Calu3 (cell line): ENCODE measurements at regions not wholly inside any gene's neighbourhood (a gene's known extent, or its start where the extent isn't known, plus 50 kb on each side); places are given as distances from the start of the nearest gene placed in this dataset.

Experiments used
- BruUV-seq: library from RNA; stranded (reverse); fragments of 400-500 nt; replicated peaks from 2 replicates; lab custom pipeline; 2021; lab: Mats Ljungman, UMichigan
- CTCF ChIA-PET: fragments of 300-600 bp; sonication (Branson Sonifier 250); formaldehyde crosslinking; loops from one replicate; lab custom pipeline; 2022; ENCODE audit warnings: antibody characterized with exemption; lab: Charles Lee
- DNase-seq: peaks from one replicate; pipeline ENCODE4 v3.0.0; 2022
- H3K27ac Mint-ChIP-seq: one replicate; pipeline ENCODE4 v1.8.0; 2022; ENCODE audit warnings: mixed read lengths; ENCODE audit not compliant: unreplicated experiment
- H3K27me3 Mint-ChIP-seq: one replicate; pipeline ENCODE4 v1.8.0; 2022; ENCODE audit warnings: mixed read lengths; ENCODE audit not compliant: unreplicated experiment
- H3K36me3 Mint-ChIP-seq: one replicate; pipeline ENCODE4 v1.8.0; 2022; ENCODE audit warnings: mild to moderate bottlenecking, moderate library complexity, mixed read lengths; ENCODE audit not compliant: insufficient read depth, unreplicated experiment
- H3K4me1 Mint-ChIP-seq: one replicate; pipeline ENCODE4 v1.8.0; 2022; ENCODE audit warnings: mild to moderate bottlenecking, low read depth, mixed read lengths; ENCODE audit not compliant: unreplicated experiment
- H3K4me3 Mint-ChIP-seq: one replicate; pipeline ENCODE4 v1.8.0; 2022; ENCODE audit warnings: mild to moderate bottlenecking, low read depth, moderate library complexity, mixed read lengths; ENCODE audit not compliant: unreplicated experiment
- H3K9me3 Mint-ChIP-seq: one replicate; pipeline ENCODE4 v1.8.0; 2022; ENCODE audit warnings: low read depth, mixed read lengths; ENCODE audit not compliant: unreplicated experiment
- CTCF ChIP-seq: fragments of 200-600 bp; IDR thresholded peaks from one replicate; pipeline ENCODE4 v1.8.0; 2022; ENCODE audit warnings: antibody characterized with exemption; ENCODE audit not compliant: unreplicated experiment
- intact Hi-C: fragments of 100-400 bp; cut with micrococcal nuclease; formaldehyde crosslinking; loops from one replicate; pipeline ENCODE4 v1.10.0; 2022; ENCODE audit not compliant: unreplicated experiment

GRCh38 chr6:30821862-30822784, 62.2 kb upstream of the DDR1 start:
- Mint-ChIP-seq H3K27ac (peak overlapping the region; percentile 43), H3K27me3 (no peaks in the 10 kb centered on the region), H3K4me3 (no peak overlapping the region), H3K4me1 (peaks cover 65% of the 10 kb centered on the region), H3K9me3 (no peaks in the 10 kb centered on the region), H3K36me3 (peaks cover 22% of the 10 kb centered on the region)
- CTCF ChIA-PET: interaction anchor here (0.7 to 3.9 kb wide), 10 partner anchors 16 to 270 kb away, joined by 3 to 31 read pairs (median 7); partner anchors contain the start of gene VARS2
- intact Hi-C loops: loop anchor here (2.0 to 5.0 kb wide), 2 partner anchors 40 to 73 kb away; no protein-coding TSS in a partner anchor
- BruUV-seq: no TSS peak
- peak; percentile 71 for TF ChIP-seq CTCF
- peak; percentile 50 for DNase-seq

GRCh38 chr6:30820193-30820592, 64.1 kb upstream of the DDR1 start:
- peaks cover 61% of the 10 kb centered on the region for H3K4me1 Mint-ChIP-seq
- CTCF ChIA-PET: interaction anchor here (0.6 to 3.9 kb wide), 24 partner anchors 9 to 474 kb away, joined by 3 to 31 read pairs (median 5); partner anchors contain the start of genes FLOT1, IER3 and VARS2
- TF ChIP-seq CTCF: no peak
- H3K4me3 Mint-ChIP-seq: no peak overlapping the region
- H3K36me3 Mint-ChIP-seq: peaks cover 17% of the 10 kb centered on the region
- peak; percentile 77 for DNase-seq
- intact Hi-C loops: loop anchor here (5.0 kb wide), 1 partner anchor 38 kb away; no protein-coding TSS in a partner anchor
- no peaks in the 10 kb centered on the region for H3K9me3 Mint-ChIP-seq
- BruUV-seq: no TSS peak
- H3K27me3 Mint-ChIP-seq: no peaks in the 10 kb centered on the region
- H3K27ac Mint-ChIP-seq: peak overlapping the region; percentile 85

- Mint-ChIP-seq H3K36me3 (peaks cover 20% of the 10 kb centered on the region), H3K27ac (peak overlapping the region; percentile 85), H3K9me3 (no peaks in the 10 kb centered on the region), H3K4me3 (no peak overlapping the region), H3K27me3 (no peaks in the 10 kb centered on the region), H3K4me1 (peaks cover 69% of the 10 kb centered on the region)
- intact Hi-C loops: no loop called here
- TF ChIP-seq CTCF: no peak
- CTCF ChIA-PET: interaction anchor here (0.6 to 3.9 kb wide), 22 partner anchors 11 to 251 kb away, joined by 3 to 31 read pairs (median 6); partner anchors contain the start of genes FLOT1, IER3 and VARS2
- DNase-seq: no peak
- no TSS peak for BruUV-seq
Observed at GRCh38 chr6:30819297-30819917, 64.9 kb upstream of the DDR1 start.

GRCh38 chr6:30818391-30818841, 65.9 kb upstream of the DDR1 start:
- CTCF ChIA-PET: interaction anchor here (0.6 to 1.5 kb wide), 5 partner anchors 36 to 172 kb away, joined by 3 to 12 read pairs (median 6); partner anchors contain the start of gene FLOT1
- DNase-seq: no peak
- intact Hi-C loops: no loop called here

More at GRCh38 chr6:30818391-30818841, 65.9 kb upstream of the DDR1 start:
- Mint-ChIP-seq H3K4me1 (peaks cover 74% of the 10 kb centered on the region), H3K27ac (peak overlapping the region; percentile 85), H3K36me3 (peaks cover 28% of the 10 kb centered on the region), H3K27me3 (no peaks in the 10 kb centered on the region), H3K4me3 (peak overlapping the region; percentile 2), H3K9me3 (no peaks in the 10 kb centered on the region)
- no peak for TF ChIP-seq CTCF
- no TSS peak for BruUV-seq
